Lung (tissue), 11 donors: ENCODE measurements at regions not wholly inside any gene's neighbourhood (a gene's known extent, or its start where the extent isn't known, plus 50 kb on each side); places are given as distances from the start of the nearest gene placed in this dataset.
"Not testable (repeated sequence)": the region's sequence is repeated elsewhere in the genome, so short reads cannot be mapped to it uniquely, and the experiment has no call there.

ENCODE experiments used
- ATAC-seq: fragments of 200-7000 bp; cut with Tn5 transposase; one replicate; pipeline ENCODE4 v1.9.1; 2020; ENCODE audit warnings: moderate number of reproducible peaks; ENCODE audit not compliant: insufficient read depth, low FRiP score
- DNase-seq, 3 donors: peaks; one replicate each; pipeline ENCODE4 v3.0.0-alpha.2; 2013 to 2017
- H3K27ac ChIP-seq, 2 donors: one replicate each; pipeline ENCODE4 v1.5.1; 2013; ENCODE audit warnings: mild to moderate bottlenecking in 2 of 2, moderate library complexity in 2 of 2, control low read depth in 1 of 2, inconsistent platforms in 1 of 2, low read depth in 1 of 2, low read length in 1 of 2
- H3K27me3 ChIP-seq, 3 donors: one replicate each; pipeline ENCODE4 v1.5.1; 2013; ENCODE audit warnings: low read length in 2 of 3; ENCODE audit not compliant: control insufficient read depth in 3 of 3, insufficient read depth in 3 of 3
- H3K36me3 ChIP-seq, 4 donors: one replicate each; pipeline ENCODE4 v1.5.1; 2013; ENCODE audit warnings: low read length in 4 of 4, mild to moderate bottlenecking in 1 of 4, moderate library complexity in 1 of 4; ENCODE audit not compliant: control insufficient read depth in 4 of 4, insufficient read depth in 4 of 4
- H3K4me1 ChIP-seq, 5 donors: one replicate each; pipeline ENCODE4 v1.5.1; 2013; ENCODE audit warnings: low read length in 5 of 5, mild to moderate bottlenecking in 2 of 5, moderate library complexity in 1 of 5; ENCODE audit not compliant: control insufficient read depth in 5 of 5, insufficient read depth in 5 of 5
- H3K4me3 ChIP-seq: one replicate; pipeline ENCODE4 v1.5.1; 2013; ENCODE audit warnings: mild to moderate bottlenecking, control low read depth, moderate library complexity
- H3K9ac ChIP-seq, 2 donors: one replicate each; pipeline ENCODE4 v1.5.1; 2013; ENCODE audit warnings: low read length in 2 of 2, control low read depth in 1 of 2; ENCODE audit not compliant: insufficient read depth in 1 of 2
- H3K9me3 ChIP-seq, 4 donors: one replicate each; pipeline ENCODE4 v1.5.1; 2013; ENCODE audit warnings: low read length in 3 of 4, mild to moderate bottlenecking in 1 of 4, moderate library complexity in 1 of 4; ENCODE audit not compliant: control insufficient read depth in 4 of 4, insufficient read depth in 3 of 4
- WGBS, 2 donors: extraction: QIAGEN DNeasy Blood & Tissue Kit; methylation state at CpG; one replicate each; pipeline ENCODE4 v1.1.7; 2013; 5-methylcytosine and 5-hydroxymethylcytosine counted together
- TF ChIP-seq, protein P1 (sequence below): IDR thresholded peaks from 2 replicates; pipeline ENCODE4 v1.5.1; 2012; ENCODE audit warnings: mild to moderate bottlenecking; ENCODE audit errors: control extremely low read depth, extremely low read depth
- donor health status: control.
- donor health status: control.
- donor health status: Bipolar disorder and iron deficiency.
- donor health status: healthy.
- donor health status: DM: yes; HTN: yes; CAD: no.

DNA sequence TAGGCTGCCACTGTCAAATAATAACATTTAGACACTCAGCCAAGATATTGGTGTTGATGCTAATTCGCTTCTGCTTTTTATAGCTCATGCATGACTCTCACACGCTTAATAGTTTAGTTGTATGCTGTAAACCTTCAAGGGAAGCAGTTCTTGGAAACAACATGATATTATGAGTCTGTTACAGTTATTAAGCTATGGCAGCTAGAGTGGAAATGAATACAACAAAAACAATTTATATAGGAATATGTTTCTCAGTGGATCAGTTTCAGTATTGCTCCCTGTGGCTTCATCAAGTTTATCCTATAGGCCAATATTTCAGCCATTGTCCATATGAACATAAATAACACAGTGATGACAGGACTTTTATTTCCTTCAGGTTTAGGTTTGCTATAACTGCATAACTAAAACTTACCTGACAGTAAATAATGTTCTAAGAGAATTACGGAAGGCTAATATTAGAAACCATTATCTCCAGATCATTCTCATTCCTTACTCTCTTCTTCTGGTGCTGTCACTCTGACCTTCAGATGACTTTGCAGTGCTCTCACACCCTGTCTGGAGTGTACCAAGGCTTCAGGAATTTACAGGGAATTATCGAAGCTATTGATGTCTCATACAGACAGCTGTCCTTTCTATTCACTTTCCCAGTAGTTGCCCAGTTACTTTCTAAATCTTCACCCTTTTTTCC, 555.0 kb downstream of the ANKRD50 start:
- TF ChIP-seq, protein P1, sequence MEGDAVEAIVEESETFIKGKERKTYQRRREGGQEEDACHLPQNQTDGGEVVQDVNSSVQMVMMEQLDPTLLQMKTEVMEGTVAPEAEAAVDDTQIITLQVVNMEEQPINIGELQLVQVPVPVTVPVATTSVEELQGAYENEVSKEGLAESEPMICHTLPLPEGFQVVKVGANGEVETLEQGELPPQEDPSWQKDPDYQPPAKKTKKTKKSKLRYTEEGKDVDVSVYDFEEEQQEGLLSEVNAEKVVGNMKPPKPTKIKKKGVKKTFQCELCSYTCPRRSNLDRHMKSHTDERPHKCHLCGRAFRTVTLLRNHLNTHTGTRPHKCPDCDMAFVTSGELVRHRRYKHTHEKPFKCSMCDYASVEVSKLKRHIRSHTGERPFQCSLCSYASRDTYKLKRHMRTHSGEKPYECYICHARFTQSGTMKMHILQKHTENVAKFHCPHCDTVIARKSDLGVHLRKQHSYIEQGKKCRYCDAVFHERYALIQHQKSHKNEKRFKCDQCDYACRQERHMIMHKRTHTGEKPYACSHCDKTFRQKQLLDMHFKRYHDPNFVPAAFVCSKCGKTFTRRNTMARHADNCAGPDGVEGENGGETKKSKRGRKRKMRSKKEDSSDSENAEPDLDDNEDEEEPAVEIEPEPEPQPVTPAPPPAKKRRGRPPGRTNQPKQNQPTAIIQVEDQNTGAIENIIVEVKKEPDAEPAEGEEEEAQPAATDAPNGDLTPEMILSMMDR: no peak
- WGBS, 2 donors: 87 to 91% methylated on average over 4 of the region's 4 CpGs
- no peak overlapping the region for H3K27ac ChIP-seq
- no peak overlapping the region for H3K9ac ChIP-seq
- no peaks in the 10 kb centered on the region for H3K36me3 ChIP-seq
- H3K9me3 ChIP-seq: no peaks in the 10 kb centered on the region
- H3K27me3 ChIP-seq: no peaks in the 10 kb centered on the region
- ATAC-seq: no peak
- peaks cover 0 to 3% (median 0%) of the 10 kb centered on the region in 5 donors for H3K4me1 ChIP-seq
- H3K4me3 ChIP-seq: no peak overlapping the region
- DNase-seq: no peak

DNA sequence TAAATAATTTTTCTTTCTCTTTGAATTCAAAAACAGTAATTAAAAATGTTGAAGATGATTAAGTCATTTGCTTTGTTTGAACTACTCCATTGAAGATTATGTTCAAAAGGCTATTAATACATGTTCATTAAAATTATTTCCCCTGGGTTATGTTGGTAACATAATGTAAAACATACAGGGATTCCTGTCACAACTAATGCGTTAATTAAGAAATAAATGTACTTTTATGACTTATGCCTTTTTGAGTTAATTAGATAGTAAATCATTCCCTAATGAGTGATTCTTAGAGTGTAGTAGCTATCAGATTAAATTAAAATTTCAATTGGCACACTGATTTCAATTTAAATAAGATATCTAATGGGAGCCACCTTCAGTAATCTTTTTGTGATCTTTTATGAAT, 549.1 kb downstream of the ANKRD50 start:
- Histone ChIP-seq H3K4me3 (no peak overlapping the region), H3K4me1 (no peaks in the 10 kb centered on the region), H3K27me3 (no peaks in the 10 kb centered on the region), H3K27ac (no peak overlapping the region), H3K9ac (no peak overlapping the region), H3K9me3 (peaks cover 0 to 4% (median 0%) of the 10 kb centered on the region in 4 donors), H3K36me3 (no peaks in the 10 kb centered on the region)
- ATAC-seq (no peak), DNase-seq (no peak)
- TF ChIP-seq, protein P1: no peak
- 97 to 100% methylated on average over 1 of the region's 1 CpG for WGBS, 2 donors

DNA sequence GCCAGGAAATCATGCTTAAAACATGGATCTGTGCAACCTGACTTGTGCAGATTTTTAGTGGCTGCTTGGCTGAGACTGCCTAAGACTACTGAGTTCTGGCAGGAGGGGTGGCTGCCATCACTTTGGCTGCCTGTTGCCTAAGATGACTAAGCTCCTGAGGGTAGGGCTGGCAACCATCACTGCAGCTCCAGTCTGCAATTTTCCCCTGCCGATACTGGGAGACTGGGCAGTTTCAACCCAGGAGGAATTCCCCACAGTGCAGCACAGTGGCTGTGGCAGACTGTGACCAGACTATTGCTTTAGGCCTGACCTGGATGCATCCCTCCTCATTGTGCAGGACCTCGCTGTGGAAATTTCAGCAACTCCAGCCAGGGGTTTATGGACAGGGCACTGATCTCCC, 544.9 kb downstream of the ANKRD50 start:
- no peak for DNase-seq
- H3K27me3 ChIP-seq: no peaks in the 10 kb centered on the region
- H3K9me3 ChIP-seq: peaks cover 0 to 4% (median 3%) of the 10 kb centered on the region in 4 donors
- no peak overlapping the region for H3K4me3 ChIP-seq
- H3K4me1 ChIP-seq: no peaks in the 10 kb centered on the region
- no peak overlapping the region for H3K9ac ChIP-seq
- no peak overlapping the region for H3K27ac ChIP-seq
- no peak for ATAC-seq
- H3K36me3 ChIP-seq: no peaks in the 10 kb centered on the region
- 92 to 98% methylated on average over 2 of the region's 2 CpGs for WGBS, 2 donors
- TF ChIP-seq, protein P1: no peak

DNA sequence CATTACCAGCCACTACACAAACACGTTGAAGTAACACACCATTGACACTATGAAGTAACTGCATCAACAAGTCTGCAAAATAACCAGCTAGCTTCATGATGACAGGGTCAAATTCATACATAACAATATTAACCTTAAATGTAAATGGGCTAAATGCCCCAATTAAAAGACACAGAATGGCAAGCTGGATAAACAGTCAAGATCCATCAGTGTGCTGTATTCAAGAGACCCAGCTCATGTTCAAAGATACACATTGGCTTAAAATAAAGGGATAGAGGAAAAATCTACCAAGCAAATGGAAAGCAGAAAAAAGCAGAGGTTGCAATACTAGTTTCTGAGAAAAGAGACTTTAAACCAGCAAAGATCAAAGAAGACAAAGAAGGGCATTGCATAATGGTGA, 543.0 kb downstream of the ANKRD50 start:
- not testable (repeated sequence) for H3K27me3 ChIP-seq, ATAC-seq, H3K9me3 ChIP-seq, H3K36me3 ChIP-seq, H3K27ac ChIP-seq, H3K4me3 ChIP-seq, H3K4me1 ChIP-seq, DNase-seq, H3K9ac ChIP-seq
- WGBS, 2 donors: 82 to 91% methylated on average over 1 of the region's 1 CpG
